SKM-1 (cell line): ENCODE measurements at regions not wholly inside any gene's neighbourhood (a gene's known extent, or its start where the extent isn't known, plus 50 kb on each side); places are given as distances from the start of the nearest gene placed in this dataset.
"Not testable (repeated sequence)": the region's sequence is repeated elsewhere in the genome, so short reads cannot be mapped to it uniquely, and the experiment has no call there.

ENCODE experiments used
- DNase-seq: peaks from one replicate; lab custom pipeline; 2025; ENCODE audit not compliant: unreplicated experiment; lab: John Stamatoyannopoulos, UW

- no peak for DNase-seq
These were observed 483.4 kb upstream of the IRAK1BP1 start for GRCh38 chr6:78383968-78384367.

DNA sequence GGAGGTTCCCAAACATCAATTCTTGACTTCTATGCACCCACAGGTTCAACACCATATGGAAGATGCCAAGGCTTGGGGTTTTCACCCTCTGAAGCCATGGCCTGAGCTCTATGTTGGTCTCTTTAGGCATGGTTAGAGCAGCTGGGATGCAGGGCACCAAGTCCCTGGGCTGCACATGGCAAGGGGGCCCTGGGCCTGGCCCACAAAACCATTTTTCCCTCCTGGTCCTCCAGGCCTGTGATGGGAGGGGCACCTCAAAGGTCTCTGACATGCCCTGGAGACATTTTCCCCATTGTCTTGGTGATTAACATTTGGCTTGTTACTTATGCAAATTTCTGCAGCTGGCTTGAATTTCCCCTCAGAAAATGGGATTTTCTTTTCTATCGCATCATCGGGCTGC is 480.5 kb upstream of the IRAK1BP1 start:
- DNase-seq: not testable (repeated sequence)

DNA sequence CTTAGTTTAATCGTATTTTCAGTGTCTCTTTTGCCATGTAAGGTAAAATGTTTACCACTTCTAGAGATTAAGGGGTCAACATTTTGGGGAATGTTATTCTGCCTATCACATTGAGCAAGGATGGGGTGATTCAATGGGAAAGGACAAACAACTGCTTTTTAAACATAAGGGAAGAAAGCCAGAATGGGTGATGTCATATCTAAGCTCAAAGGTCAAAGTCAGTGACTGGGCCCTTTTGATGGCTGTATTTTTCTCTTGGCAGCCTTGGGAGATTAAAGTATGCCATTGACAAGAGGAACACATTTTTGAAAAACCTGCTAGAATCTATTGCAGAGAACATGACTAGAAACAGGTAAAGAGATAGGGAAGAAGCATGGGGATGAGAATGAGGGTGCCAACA is 477.3 kb upstream of the IRAK1BP1 start:
- no peak for DNase-seq

DNA sequence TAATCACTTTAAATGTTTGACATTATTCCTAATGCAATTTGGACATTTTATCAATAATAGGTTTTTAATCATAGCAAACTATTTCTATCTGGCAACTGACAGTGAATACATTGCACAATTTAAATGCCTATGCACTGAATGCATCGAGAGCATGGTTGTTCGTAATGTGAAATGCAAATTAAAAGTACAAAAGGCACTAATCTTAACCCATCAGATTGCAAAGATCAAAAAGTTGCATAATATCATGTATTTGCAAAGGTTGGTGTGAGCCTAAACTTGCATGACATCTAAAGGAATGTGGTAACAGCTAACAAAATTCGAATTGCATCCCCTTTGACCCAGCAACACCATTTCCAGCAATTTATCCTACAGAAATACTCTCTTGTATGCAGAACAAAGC is 469.9 kb upstream of the IRAK1BP1 start:
- DNase-seq: no peak

- no peak for DNase-seq
These were observed 469.1 kb upstream of the IRAK1BP1 start for GRCh38 chr6:78398292-78398691.

DNA sequence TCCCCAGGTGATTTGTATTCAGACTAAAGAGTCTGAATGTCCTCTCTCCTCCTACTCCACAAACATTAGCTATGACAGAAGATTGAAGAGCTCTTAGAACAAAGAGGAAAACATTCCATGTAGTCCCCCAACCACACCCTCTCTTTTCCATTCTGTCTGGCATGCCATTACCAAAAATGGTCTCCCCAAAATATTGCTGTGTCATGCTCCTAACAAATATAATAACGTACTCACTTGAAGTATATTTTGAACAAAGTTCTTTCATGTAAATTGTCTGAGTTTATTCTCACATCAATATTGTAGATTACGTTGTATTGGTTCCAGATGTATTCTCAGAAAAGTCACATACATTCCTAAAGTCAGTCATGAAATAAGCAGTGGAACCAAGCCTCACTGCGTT is 467.3 kb upstream of the IRAK1BP1 start:
- no peak for DNase-seq

DNA sequence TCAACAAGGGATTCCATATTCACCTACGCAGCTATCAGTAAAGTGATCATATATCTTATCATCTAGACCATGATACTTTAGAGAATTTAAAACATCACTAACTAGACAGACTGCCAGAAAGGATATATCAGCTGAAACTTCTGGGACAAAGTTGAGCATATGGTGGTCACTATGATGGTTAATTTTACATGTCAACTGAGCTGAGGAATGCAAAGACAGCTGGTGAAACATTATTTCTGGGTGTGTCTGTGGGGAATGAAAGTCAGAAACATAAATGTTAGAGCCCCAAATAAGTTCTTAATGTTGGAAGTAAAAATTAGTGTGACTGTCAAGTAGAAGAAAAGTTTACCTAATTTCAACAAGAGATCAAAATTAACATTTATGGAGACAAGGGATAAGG is 440.0 kb upstream of the IRAK1BP1 start:
- no peak for DNase-seq

DNA sequence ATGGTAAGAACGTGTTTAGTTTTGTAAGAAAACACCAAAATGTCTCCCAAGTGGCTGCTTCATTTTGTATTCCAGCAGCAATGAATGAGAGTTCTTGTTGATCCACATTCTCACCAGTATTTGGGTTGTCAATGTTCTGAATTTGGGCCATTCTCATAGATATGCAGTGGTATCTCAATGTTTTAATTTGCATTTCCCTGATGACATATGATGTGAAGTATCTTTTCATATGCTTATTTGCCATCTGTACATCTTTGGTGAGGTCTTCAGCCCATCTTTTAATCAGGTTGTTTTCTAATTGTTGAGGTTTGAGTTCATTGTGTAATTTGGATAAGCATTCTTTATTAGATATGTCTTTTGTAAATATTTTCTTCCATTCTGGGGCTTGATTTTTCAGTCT is 436.8 kb upstream of the IRAK1BP1 start:
- DNase-seq: no peak

- DNase-seq: no peak
These were observed 431.7 kb upstream of the IRAK1BP1 start for GRCh38 chr6:78435671-78436070.

DNA sequence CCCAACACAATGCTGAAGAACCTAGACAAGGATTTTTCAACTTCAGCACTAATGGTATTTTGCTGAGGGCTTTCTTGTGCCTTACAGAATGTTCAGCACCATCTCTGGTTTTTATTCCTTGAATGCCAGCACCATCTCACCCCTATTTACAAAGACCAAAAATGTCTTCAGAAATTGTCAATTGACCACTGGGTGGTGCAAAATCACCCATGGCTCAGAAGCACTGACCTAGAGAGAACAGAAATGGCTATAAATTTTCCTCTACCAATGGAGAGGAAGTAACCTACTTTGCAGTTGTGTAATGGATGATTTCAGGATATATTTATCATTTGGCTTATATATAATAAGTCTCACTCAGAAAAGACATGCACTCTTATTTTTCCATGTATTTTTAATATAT is 431.0 kb upstream of the IRAK1BP1 start:
- DNase-seq: no peak

GRCh38 chr6:78438135-78438534 is 429.2 kb upstream of the IRAK1BP1 start:
- no peak for DNase-seq

GRCh38 chr6:78460711-78461110 is 406.6 kb upstream of the IRAK1BP1 start:
- DNase-seq: no peak

- DNase-seq: no peak
These were observed 404.6 kb upstream of the IRAK1BP1 start for GRCh38 chr6:78462728-78463127.

GRCh38 chr6:78465059-78465634 is 402.2 kb upstream of the IRAK1BP1 start:
- no peak for DNase-seq

- no peak for DNase-seq
These were observed 390.8 kb upstream of the IRAK1BP1 start for GRCh38 chr6:78476561-78476960.

- DNase-seq: no peak
These were observed 384.4 kb upstream of the IRAK1BP1 start for GRCh38 chr6:78482801-78483552.

GRCh38 chr6:78483553-78484197 is 383.7 kb upstream of the IRAK1BP1 start:
- DNase-seq: no peak

DNA sequence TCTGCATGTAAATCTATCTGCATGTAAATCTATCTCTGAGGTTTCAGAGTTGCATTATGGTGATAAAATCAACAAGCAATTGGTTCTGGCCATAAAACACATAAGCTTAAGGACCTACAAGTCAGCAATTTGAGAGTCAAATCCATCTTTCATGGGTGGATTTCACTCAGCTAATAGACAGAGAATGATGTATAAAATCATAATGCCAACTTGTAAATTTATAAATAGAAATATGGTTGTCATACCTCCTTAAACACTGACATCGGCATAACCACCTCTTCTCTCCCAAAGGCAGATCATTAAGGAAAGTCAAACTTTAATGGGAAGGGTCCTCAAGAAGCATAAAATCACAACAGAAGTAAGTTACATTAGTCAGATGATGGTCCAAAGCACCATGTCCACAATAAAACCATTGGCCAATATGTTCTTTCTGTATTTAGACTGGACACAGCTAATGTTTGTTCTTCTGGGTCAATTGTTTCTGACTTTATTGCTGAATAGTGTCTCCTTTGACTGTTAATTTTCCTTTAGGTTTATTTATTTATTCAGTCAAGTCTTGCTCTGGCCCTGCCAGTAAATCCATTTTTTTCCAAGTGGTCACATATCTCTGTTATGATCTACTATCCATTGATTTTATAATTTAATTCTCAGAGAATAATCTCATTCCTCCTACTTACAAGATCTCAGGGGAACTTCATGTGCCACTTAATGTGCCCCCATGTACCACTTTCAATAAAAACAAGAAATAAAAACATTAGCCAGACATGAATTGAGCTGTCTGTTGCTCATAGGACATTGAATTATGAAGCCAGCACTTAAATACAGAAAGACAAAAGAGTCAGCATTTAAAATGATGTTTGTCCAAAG is 382.9 kb upstream of the IRAK1BP1 start:
- DNase-seq: no peak

- no peak for DNase-seq
These were observed 379.9 kb upstream of the IRAK1BP1 start for GRCh38 chr6:78487401-78487800.

DNA sequence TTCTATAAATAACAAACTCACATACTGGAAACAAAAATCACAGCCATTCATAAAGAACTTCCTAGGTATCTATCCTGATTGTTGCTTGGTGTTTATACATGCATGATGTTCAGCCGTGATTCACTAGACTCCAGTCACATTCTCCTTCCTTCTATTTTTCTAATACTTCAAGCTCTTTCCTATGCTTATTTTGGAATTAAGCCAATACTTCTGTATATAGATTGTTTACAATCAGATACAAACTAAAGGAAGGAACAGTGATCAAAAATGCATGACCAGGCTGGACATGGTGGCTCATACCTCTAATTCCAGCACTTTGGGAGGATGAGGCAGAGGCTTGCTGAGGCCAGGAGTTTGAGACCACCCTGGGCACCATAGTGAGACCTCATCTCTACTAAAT is 377.5 kb upstream of the IRAK1BP1 start:
- DNase-seq: no peak

- DNase-seq: no peak
These were observed 374.9 kb upstream of the IRAK1BP1 start for GRCh38 chr6:78492351-78493017.
